ENCODE measurements at regions not wholly inside any gene's neighbourhood (a gene's known extent, or its start where the extent isn't known, plus 50 kb on each side); places are given as distances from the start of the nearest gene placed in this dataset.

- no peak for TF ChIP-seq E2F4 (IDR thresholded peaks at IDR 0.05; ENCODE audit: low read depth, low read length)
- TF ChIP-seq RAD21 (IDR thresholded peaks at IDR 0.05; ENCODE audit: insufficient read depth, low read depth, low read length): no peak
- TF ChIP-seq BCL11A (IDR thresholded peaks at IDR 0.05; ENCODE audit: low read depth, low read length): no peak
- TF ChIP-seq CTCF (IDR thresholded peaks at IDR 0.05 in 2 of 3, conservative IDR thresholded peaks at IDR 0.05 in 1 of 3; ENCODE audit: control insufficient read depth in 2 of 3, extremely low read depth in 1 of 3, insufficient read depth in 1 of 3, low read depth in 3 of 3, low read length in 3 of 3): no peak
- no peak for TF ChIP-seq BHLHE40 (IDR thresholded peaks at IDR 0.05; ENCODE audit: borderline replicate concordance in 1 of 2, low read depth in 2 of 2, low read length in 1 of 2)
- TF ChIP-seq TAF1 (IDR thresholded peaks at IDR 0.05; ENCODE audit: borderline replicate concordance, low read depth, low read length): no peak
- no peak for TF ChIP-seq POU2F2 (IDR thresholded peaks at IDR 0.05; ENCODE audit: borderline replicate concordance, low read depth, low read length)
- no peak for TF ChIP-seq CEBPB (IDR thresholded peaks at IDR 0.05; ENCODE audit: borderline replicate concordance in 1 of 2, low read depth in 2 of 2, low read length in 2 of 2)
- TF ChIP-seq BCLAF1 (IDR thresholded peaks at IDR 0.05): no peak
- no peak for TF ChIP-seq USF2 (IDR thresholded peaks at IDR 0.05; ENCODE audit: borderline replicate concordance, low read depth, low read length)
- no peak for TF ChIP-seq RELA (IDR thresholded peaks at IDR 0.05; ENCODE audit: borderline replicate concordance, partially characterized antibody)
- no peak for TF ChIP-seq MXI1 (IDR thresholded peaks at IDR 0.05; ENCODE audit: low read depth, low read length)
- no peak for TF ChIP-seq POLR2A (IDR thresholded peaks at IDR 0.05; ENCODE audit: low read depth, low read length)
- TF ChIP-seq DPF2 (IDR thresholded peaks at IDR 0.05): no peak
These were observed 1446.8 kb downstream of the UQCRFS1 start (continued) for GRCh38 chr19:27765912-27766725.
